Type B pancreatic cell (in vitro differentiated cells): ENCODE measurements at regions not wholly inside any gene's neighbourhood (a gene's known extent, or its start where the extent isn't known, plus 50 kb on each side); places are given as distances from the start of the nearest gene placed in this dataset.
"Not testable (repeated sequence)": the region's sequence is repeated elsewhere in the genome, so short reads cannot be mapped to it uniquely, and the experiment has no call there.

Source experiments
- DNase-seq: peaks from one replicate; pipeline ENCODE4 v3.0.0; 2021; ENCODE audit warnings: mixed read lengths; ENCODE audit not compliant: unreplicated experiment; ENCODE audit errors: extremely low spot score
- H3K27ac Mint-ChIP-seq: 2 replicates; pipeline ENCODE4 v1.8.0; 2021; ENCODE audit warnings: mild to moderate bottlenecking, mixed read lengths
- H3K27me3 Mint-ChIP-seq: 2 replicates; pipeline ENCODE4 v1.8.0; 2021; ENCODE audit warnings: mixed read lengths
- H3K36me3 Mint-ChIP-seq: 2 replicates; pipeline ENCODE4 v1.8.0; 2021; ENCODE audit warnings: mixed read lengths
- H3K4me1 Mint-ChIP-seq: one replicate; pipeline ENCODE4 v1.8.0; 2021; ENCODE audit warnings: mixed read lengths; ENCODE audit not compliant: unreplicated experiment
- H3K4me3 Mint-ChIP-seq: 2 replicates; pipeline ENCODE4 v1.8.0; 2021; ENCODE audit warnings: mild to moderate bottlenecking, mixed read lengths
- H3K9me3 Mint-ChIP-seq: 2 replicates; pipeline ENCODE4 v1.8.0; 2021; ENCODE audit warnings: mixed read lengths
- CTCF ChIP-seq: fragments of 200-600 bp; sonication (generic); conservative IDR thresholded peaks from 2 replicates; pipeline ENCODE4 v1.5.0; 2021; ENCODE audit warnings: antibody characterized with exemption, mild to moderate bottlenecking

DNA sequence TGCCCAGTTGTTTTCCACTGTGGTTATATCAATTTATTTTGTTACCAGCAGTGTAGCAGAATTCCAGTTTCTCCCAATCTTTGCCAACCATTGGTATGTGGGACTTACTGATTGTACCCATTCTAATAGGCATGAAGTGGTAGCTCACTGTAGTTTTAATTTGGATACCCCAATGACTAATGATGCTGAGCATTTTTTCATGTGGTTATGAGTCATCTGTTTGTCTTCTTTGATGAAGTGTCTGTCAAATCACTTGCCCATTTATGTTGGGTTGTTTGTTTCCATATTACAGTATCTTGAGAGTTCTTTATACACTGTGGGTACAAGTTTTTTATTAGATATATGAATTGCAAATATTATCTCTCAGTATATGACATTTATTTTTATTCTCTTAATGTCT lies 644.3 kb downstream of the NR2F2 start:
- Mint-ChIP-seq H3K27me3 (peaks cover 2% of the 10 kb centered on the region), H3K9me3 (no peaks in the 10 kb centered on the region), H3K36me3 (no peaks in the 10 kb centered on the region), H3K4me3 (no peak overlapping the region), H3K27ac (no peak overlapping the region), H3K4me1 (no peaks in the 10 kb centered on the region)
- DNase-seq: no peak
- no peak for TF ChIP-seq CTCF

- no peak for DNase-seq
- TF ChIP-seq CTCF: no peak
- Mint-ChIP-seq H3K4me3 (no peak overlapping the region), H3K27me3 (peaks cover 9% of the 10 kb centered on the region), H3K27ac (no peak overlapping the region), H3K4me1 (no peaks in the 10 kb centered on the region), H3K9me3 (no peaks in the 10 kb centered on the region), H3K36me3 (no peaks in the 10 kb centered on the region)
These were observed 647.4 kb downstream of the NR2F2 start for GRCh38 chr15:96977886-96978285.

DNA sequence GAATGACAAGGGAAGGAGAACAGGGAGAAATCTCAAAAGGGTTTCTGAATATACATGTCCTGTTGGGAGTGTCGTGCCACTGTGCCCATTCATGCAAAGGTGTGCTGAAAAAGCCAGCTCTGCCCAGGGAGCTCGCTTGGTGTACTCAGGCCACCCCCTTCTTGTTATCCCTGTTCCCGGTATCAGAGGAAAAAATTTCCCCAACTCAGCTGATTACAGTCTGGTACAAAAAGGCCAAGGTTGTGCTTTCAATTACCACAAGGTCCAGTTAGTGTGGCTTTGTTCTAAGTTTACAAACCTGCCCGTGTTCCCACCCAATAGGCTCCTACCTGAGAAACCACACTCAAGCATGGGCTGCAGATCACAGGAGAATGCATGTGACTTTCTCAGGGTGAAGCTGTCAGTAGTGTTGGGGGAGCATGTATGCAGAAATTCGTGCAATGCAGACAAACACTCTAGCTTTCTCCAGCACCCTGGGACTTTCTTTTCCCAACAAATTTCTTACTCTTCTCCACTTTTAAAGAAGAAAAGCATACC lies 648.5 kb downstream of the NR2F2 start:
- DNase-seq: no peak
- Mint-ChIP-seq H3K27ac (no peak overlapping the region), H3K27me3 (peaks cover 13% of the 10 kb centered on the region), H3K36me3 (no peaks in the 10 kb centered on the region), H3K4me1 (peaks cover 8% of the 10 kb centered on the region), H3K4me3 (no peak overlapping the region), H3K9me3 (no peaks in the 10 kb centered on the region)
- TF ChIP-seq CTCF: no peak

DNA sequence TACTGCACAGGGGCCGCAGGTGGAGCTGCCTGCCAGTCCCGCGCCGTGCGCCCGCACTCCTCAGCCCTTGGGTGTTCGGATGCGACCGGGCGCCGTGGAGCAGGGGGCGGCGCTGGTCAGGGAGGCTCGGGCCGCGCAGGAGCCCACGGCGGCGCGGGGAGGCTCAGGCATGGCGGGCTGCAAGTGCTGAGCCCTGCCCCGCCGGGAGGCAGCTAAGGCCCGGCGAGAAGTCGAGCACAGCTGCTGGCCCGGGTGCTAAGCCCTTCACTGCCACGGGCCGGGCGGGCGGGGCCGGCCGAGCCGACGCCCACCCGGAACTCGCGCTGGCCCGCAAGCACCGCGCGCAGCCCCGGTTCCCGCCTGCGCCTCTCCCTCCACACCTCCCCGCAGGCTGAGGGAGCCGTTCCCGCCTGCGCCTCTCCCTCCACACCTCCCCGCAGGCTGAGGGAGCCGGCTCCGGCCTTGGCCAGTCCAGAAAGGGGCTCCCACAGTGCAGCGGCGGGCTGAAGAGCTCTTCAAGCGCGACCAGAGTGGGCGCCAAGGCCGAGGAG lies 653.7 kb downstream of the NR2F2 start:
- not testable (repeated sequence) for H3K4me1 Mint-ChIP-seq, H3K9me3 Mint-ChIP-seq, H3K27ac Mint-ChIP-seq, H3K36me3 Mint-ChIP-seq
- peak overlapping the region; percentile 83 for H3K4me3 Mint-ChIP-seq
- peaks cover 13% of the 10 kb centered on the region for H3K27me3 Mint-ChIP-seq
- peak; percentile 70 for DNase-seq

DNA sequence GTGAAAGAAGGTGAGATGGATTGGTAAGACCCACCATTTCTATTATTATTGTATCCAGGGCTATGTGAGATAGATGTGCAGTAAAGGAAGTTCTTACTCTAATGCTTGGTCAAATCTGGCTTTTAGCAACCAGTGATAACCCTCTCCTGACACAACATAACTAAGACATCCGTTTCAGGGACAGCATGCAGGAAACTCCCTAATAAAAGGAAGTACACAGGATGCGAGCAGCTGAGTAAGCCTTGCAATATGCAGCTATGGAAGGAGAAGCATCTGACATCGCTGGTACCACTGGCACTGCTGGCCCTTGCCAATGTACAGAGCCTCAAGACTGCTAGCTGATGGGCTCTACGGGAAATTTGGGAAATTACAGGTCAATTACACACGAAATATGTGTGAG lies 662.3 kb downstream of the NR2F2 start:
- H3K36me3 Mint-ChIP-seq: no peaks in the 10 kb centered on the region
- H3K4me1 Mint-ChIP-seq: no peaks in the 10 kb centered on the region
- H3K4me3 Mint-ChIP-seq: no peak overlapping the region
- TF ChIP-seq CTCF: no peak
- no peak overlapping the region for H3K27ac Mint-ChIP-seq
- peaks cover 14% of the 10 kb centered on the region for H3K9me3 Mint-ChIP-seq
- H3K27me3 Mint-ChIP-seq: no peaks in the 10 kb centered on the region
- DNase-seq: no peak

DNA sequence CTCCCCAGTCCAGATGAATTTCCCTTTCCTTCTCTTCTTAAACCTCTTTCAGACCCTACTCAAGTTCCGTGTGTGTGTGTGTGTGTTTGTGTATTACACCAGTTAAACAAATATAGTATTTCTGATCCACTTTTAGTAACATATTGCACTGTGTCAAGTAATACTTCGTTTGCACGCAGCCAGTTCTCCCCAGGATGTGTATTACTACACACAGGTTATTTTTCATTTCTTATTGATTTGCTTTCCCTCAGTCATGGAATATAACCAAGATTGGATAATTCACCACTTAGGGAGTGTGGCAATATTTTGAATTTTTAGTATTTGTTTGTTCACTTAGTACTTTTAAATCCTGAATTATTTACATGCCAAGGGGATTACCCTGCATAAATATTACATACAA lies 667.0 kb downstream of the NR2F2 start:
- H3K4me1 Mint-ChIP-seq: no peaks in the 10 kb centered on the region
- no peak for DNase-seq
- no peaks in the 10 kb centered on the region for H3K27me3 Mint-ChIP-seq
- no peak for TF ChIP-seq CTCF
- H3K27ac Mint-ChIP-seq: no peak overlapping the region
- H3K36me3 Mint-ChIP-seq: no peaks in the 10 kb centered on the region
- H3K9me3 Mint-ChIP-seq: peaks cover 5% of the 10 kb centered on the region
- no peak overlapping the region for H3K4me3 Mint-ChIP-seq
